ENCODE measurements at regions not wholly inside any gene's neighbourhood (a gene's known extent, or its start where the extent isn't known, plus 50 kb on each side); places are given as distances from the start of the nearest gene placed in this dataset.

DNA sequence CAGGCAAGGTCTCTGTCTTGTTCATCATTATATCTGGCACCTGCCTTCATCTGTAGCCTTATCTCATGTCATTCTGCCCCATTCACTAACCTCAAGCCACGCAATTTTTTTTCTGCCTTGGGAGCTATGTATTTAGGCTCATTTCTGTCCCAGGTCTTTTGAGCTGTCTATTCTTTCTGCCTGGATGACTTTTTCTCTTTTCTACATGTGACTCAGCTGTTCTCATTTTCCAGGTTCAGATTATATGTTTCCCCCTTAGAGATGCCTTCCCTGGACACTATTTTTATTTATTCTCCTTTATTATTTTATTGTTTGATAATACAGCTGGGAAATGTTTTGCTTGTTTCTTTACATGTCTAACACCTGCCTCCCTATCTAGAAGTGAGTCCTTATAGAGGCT is 737.4 kb upstream of the TBX3 start:
- ChIA-PET POLR2A (ENCODE audit: partially characterized antibody) (interaction anchor here (1.5 kb wide), 1 partner anchor 9 kb away, joined by 3 read pairs; no protein-coding TSS in a partner anchor), CTCF (ENCODE audit: partially characterized antibody) (interaction anchor here (1.2 kb wide), 1 partner anchor 12 kb away, joined by 3 read pairs; no protein-coding TSS in a partner anchor)
- Histone ChIP-seq H2BK120ac (replicated peaks; ENCODE audit: low read depth, low read length) (no peak overlapping the region), H2BK12ac (ENCODE audit: low read depth, low read length) (no peak overlapping the region), H3K79me1 (ENCODE audit: low read depth, low read length) (no peaks in the 10 kb centered on the region), H3K23ac (ENCODE audit: insufficient read length) (no peak overlapping the region), H3K4me3 (ENCODE audit: extremely low read depth in 1 of 4, insufficient read depth in 2 of 4, low read depth in 3 of 4, low read length in 4 of 4) (no peak overlapping the region), H4K5ac (ENCODE audit: insufficient read length, low read depth, low read length) (no peak overlapping the region), H2AK5ac (ENCODE audit: low read depth, low read length) (no peak overlapping the region), H3K4me2 (ENCODE audit: insufficient read depth in 1 of 2, low read depth in 2 of 2, low read length in 2 of 2) (no peak overlapping the region), H4K91ac (replicated peaks; ENCODE audit: insufficient read length, low read length) (no peak overlapping the region), H3K56ac (replicated peaks; ENCODE audit: insufficient read length, low read depth, low read length) (no peak overlapping the region), H3K14ac (ENCODE audit: insufficient read length) (no peak overlapping the region), H3K9ac (replicated peaks in 1 of 4; ENCODE audit: extremely low read depth in 1 of 4, low read depth in 3 of 4, low read length in 3 of 4) (no peak overlapping the region), H2BK20ac (ENCODE audit: low read length) (no peak overlapping the region), H3K23me2 (ENCODE audit: low read depth, low read length) (no peaks in the 10 kb centered on the region; the same call in 1 of the 2 replicates), H3K4ac (replicated peaks; ENCODE audit: insufficient read length, low read depth, low read length) (no peak overlapping the region), H3K79me2 (ENCODE audit: control insufficient read depth in 1 of 2, insufficient read depth in 2 of 2, low read length in 2 of 2) (no peaks in the 10 kb centered on the region), H2BK15ac (ENCODE audit: low read length) (no peak overlapping the region), H2AFZ (ENCODE audit: low read length) (no peak overlapping the region), H3K27ac (ENCODE audit: low read depth, low read length) (no peak overlapping the region), H3K36me3 (ENCODE audit: control insufficient read depth in 2 of 4, insufficient read depth in 4 of 4, low read length in 3 of 4) (no peaks in the 10 kb centered on the region), H2BK5ac (ENCODE audit: low read depth, low read length) (no peak overlapping the region), H3K4me1 (replicated peaks in 1 of 4; ENCODE audit: control insufficient read depth in 3 of 4, insufficient read depth in 4 of 4, low read length in 3 of 4) (peaks cover 0 to 4% (median 0%) of the 10 kb centered on the region in 4 experiments; a peak in 1 of 7 replicates), H3K18ac (ENCODE audit: extremely low read depth, low read length) (no peak overlapping the region), H4K20me1 (replicated peaks in 1 of 2; ENCODE audit: control insufficient read depth in 1 of 2, insufficient read depth in 2 of 2, low read length in 2 of 2) (no peaks in the 10 kb centered on the region), H3K27me3 (replicated peaks in 1 of 4; ENCODE audit: control insufficient read depth in 3 of 4, extremely low read depth in 1 of 4, insufficient read depth in 3 of 4, low read length in 3 of 4) (0 out of 7 replicates have a peak, but pooled peaks cover 0 to 3% (median 0%) of the 10 kb centered on the region in 4 experiments), H3K9me3 (ENCODE audit: insufficient read depth in 2 of 2, low read depth in 1 of 2, low read length in 1 of 2) (no peaks in the 10 kb centered on the region), H4K8ac (ENCODE audit: extremely low read depth, insufficient read depth, low read length) (no peak overlapping the region)
- FAIRE-seq (no peak), DNase-seq (ENCODE audit: low read depth in 1 of 2, low spot score in 2 of 2) (no peak)
- TF ChIP-seq RFX5 (IDR thresholded peaks at IDR 0.05; ENCODE audit: borderline replicate concordance, low read depth, low read length) (no peak), EGR1 (IDR thresholded peaks at IDR 0.05; ENCODE audit: borderline replicate concordance, low read depth, low read length) (no peak), ASH2L (IDR thresholded peaks at IDR 0.05; ENCODE audit: low read length) (no peak), BCL11A (IDR thresholded peaks at IDR 0.05; ENCODE audit: low read depth in 2 of 2, low read length in 2 of 2) (no peak), CHD2 (IDR thresholded peaks at IDR 0.05; ENCODE audit: low read length) (no peak), SAP30 (IDR thresholded peaks at IDR 0.05; ENCODE audit: insufficient read depth, insufficient replicate concordance, low read length) (no peak), KDM1A (IDR thresholded peaks at IDR 0.05; ENCODE audit: borderline replicate concordance, low read length) (no peak), TCF12 (IDR thresholded peaks at IDR 0.05; ENCODE audit: low read depth, low read length) (no peak)
- WGBS, 2 experiments (ENCODE audit: extremely low coverage in 1 of 2, insufficient coverage in 1 of 2, insufficient read length in 1 of 2, insufficient replicate concordance in 2 of 2, low coverage in 1 of 2, low lambda C conversion rate in 2 of 2, missing lambda C conversion rate in 1 of 2) = 100% methylated on average over 1 of the region's 1 CpG; no CpG with 5 or more reads in 1 of the 2 experiments

Data from H1 (cell line).